HG03159 (cell line): ENCODE measurements at regions not wholly inside any gene's neighbourhood (a gene's known extent, or its start where the extent isn't known, plus 50 kb on each side); places are given as distances from the start of the nearest gene placed in this dataset.
"Not testable (repeated sequence)": the region's sequence is repeated elsewhere in the genome, so short reads cannot be mapped to it uniquely, and the experiment has no call there.

Source experiments
- ATAC-seq: cut with Tn5 transposase; IDR thresholded peaks from one replicate; pipeline ENCODE4 v1.9.1; 2021; ENCODE audit warnings: mild to moderate bottlenecking, moderate library complexity; ENCODE audit not compliant: unreplicated experiment

DNA sequence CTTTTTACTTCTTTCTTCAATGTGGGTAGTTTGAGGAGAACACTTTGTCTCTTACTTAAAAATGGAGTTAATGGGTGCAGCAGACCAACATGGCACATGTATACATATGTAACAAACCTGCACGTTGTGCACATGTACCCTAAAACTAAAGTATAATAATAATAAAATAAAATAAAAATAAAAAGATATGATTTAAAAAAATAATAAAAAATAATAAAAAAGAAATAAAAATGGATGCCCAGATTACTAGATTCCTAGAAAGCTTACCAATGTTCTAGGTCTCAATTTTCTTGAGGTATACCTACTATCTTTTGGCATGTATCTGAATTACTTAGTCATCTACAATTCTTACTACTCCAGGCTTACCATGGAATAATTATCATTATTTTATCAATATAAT is 2001.6 kb upstream of the CDH9 start:
- no peak for ATAC-seq

GRCh38 chr5:29037716-29038115 is 1999.3 kb upstream of the CDH9 start:
- ATAC-seq, result no peak

DNA sequence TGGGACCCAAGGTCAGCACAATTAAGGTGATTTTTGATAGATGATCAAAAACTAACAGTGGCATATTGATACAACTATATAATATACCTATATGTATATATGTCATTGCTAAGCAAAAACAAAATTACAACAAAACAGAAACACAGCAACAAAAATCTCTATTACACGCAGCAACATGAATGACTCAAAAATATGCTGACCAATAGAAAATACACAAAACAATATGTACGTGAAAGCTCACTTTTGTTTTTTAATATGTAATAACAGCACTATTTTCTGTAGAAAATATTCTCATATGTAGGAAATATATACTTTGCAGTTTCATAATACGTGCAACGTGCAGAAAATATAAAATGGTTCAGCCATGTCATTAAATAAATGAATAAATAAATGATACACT is 1985.7 kb upstream of the CDH9 start:
- ATAC-seq, result no peak

- ATAC-seq, result no peak
These were observed 1985.2 kb upstream of the CDH9 start for GRCh38 chr5:29023541-29023940.

DNA sequence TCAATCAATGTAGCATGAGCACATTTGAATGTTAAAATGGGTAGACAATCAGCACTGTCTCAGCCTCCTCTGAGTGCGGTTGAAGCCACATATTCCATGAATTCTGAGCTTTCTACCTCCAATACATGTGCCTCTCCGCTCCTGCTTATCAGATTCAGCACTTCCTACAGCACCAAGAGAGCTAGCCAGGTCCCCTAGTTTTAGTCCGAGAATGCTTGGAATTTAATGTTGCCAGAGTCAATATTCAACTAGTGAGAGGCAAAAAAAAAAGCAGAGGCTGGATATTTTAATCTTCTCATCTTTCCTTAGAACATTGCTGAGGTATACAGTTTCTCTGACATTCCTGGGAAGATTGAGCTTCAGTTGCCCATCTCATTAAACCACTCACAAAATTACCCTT is 1979.1 kb upstream of the CDH9 start:
- no peak for ATAC-seq

DNA sequence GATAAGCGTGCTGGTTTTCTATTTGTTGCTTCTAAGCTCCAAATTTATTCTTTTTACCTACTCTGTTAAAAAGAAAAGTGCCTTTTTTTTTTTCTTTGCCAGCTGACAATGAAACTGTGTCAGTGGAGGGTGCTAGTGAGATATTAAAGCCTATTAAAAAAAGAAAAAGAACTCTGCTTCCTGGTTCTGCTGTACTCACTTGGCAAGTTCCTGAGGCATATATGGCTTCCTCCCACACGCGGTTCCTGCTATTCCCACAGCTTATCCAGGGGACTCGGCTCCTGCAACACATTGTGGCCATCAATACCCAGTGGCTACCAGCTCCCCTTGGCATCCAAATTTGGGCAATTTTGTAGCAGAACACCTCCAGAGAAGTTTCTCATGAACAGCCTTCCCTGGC is 1977.7 kb upstream of the CDH9 start:
- ATAC-seq, result no peak

DNA sequence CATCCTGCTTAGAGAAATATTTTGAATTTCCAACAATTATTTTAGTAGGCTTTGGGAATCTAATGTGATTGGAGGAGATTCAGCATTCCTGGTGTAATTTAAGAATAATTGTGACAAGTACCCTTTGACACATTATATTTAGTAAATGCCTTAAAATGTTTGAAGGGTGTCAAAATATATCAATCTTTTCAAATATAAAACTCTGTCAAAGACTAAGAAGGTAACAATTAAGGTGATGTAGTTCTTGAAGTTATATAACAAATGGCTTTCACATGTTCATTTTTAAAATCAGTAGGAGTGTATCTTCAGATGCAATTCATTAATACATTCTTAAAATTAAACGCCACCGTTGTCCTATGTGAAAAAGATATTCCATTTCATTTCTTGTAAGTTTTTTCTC is 1977.1 kb upstream of the CDH9 start:
- ATAC-seq, result no peak

GRCh38 chr5:29005386-29005785 is 1967.0 kb upstream of the CDH9 start:
- ATAC-seq, result no peak

DNA sequence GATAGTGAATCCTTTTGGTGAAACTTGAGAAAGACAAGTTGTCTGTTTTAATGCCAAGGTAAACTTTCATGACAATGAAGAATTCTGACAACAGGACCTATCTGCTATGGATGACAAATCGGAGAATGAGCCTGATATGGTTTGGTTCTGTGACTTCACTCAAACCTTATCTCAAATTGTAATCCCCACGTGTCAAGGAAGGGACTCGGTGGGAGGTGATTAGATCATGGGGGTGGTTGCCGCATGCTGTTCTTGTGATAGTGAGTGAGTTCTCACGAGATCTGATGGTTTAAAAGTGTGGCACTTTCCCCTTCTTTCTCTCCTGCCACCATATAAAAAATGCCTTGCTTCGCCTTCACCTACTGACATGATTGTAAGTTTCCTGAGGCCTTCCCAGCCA is 1964.1 kb upstream of the CDH9 start:
- no peak for ATAC-seq

GRCh38 chr5:29001666-29002065 is 1963.3 kb upstream of the CDH9 start:
- no peak for ATAC-seq

- no peak for ATAC-seq
These were observed 1946.3 kb upstream of the CDH9 start for GRCh38 chr5:28984639-28985038.

GRCh38 chr5:28975508-28975907 is 1937.1 kb upstream of the CDH9 start:
- no peak for ATAC-seq

- no peak for ATAC-seq
These were observed 1929.5 kb upstream of the CDH9 start for GRCh38 chr5:28967848-28968247.

- ATAC-seq, result no peak
These were observed 1923.4 kb upstream of the CDH9 start for GRCh38 chr5:28961816-28962215.

GRCh38 chr5:28958581-28958980 is 1920.2 kb upstream of the CDH9 start:
- no peak for ATAC-seq

DNA sequence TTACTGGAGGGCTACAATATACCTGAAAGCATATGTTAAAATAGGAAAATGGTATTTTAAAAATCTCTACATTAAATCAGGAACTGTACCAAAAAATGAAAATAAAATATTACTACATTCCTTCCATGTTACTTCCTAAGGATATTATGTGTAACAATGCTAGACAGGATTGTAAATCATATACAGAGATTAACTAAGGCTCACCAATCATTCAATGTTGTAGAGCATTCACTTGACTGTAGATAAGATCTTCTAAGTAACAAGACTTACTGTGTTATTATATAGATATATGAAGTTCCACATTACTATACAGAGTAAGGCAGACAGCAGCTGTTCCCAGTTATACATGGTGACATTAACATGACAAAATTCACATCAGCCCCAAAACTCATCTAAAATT is 1919.1 kb upstream of the CDH9 start:
- no peak for ATAC-seq

DNA sequence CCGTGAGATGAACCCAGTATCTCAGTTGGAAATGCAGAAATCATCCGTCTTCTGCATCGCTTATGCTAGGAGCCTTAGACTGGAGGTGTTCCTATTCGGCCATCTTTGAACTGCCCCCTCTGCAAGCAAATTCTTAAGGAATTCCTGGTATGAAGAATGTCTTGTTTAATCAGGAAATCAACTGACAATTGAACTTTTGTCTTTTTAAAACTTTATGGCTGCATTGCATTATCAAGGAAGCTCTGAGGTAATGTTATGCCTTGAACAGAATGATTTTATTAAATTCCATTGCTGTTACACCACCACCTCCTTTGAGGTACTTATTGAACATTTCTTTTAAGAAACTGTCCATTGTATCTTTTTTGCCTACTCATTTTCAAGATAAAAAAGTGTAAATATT is 1915.7 kb upstream of the CDH9 start:
- ATAC-seq, result no peak

- ATAC-seq, result no peak
These were observed 1909.5 kb upstream of the CDH9 start for GRCh38 chr5:28947865-28948264.

DNA sequence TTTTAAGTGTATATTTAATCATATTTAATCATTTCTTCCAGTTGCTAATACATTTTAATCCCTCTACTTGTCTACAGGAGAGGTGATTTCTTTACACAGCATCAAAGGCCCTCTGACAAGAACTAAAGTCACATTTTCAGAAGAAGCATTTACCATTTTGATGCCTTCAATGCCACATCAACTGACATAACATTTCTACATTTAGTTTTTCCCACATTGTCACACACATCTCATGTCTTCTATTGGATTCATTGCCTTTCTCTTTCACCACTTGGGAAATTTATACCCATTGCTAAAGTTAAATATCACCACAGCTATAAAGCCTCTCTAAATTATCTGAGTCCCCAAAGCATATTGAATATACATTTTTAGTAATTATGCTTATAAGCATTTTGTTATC is 1907.5 kb upstream of the CDH9 start:
- no peak for ATAC-seq

DNA sequence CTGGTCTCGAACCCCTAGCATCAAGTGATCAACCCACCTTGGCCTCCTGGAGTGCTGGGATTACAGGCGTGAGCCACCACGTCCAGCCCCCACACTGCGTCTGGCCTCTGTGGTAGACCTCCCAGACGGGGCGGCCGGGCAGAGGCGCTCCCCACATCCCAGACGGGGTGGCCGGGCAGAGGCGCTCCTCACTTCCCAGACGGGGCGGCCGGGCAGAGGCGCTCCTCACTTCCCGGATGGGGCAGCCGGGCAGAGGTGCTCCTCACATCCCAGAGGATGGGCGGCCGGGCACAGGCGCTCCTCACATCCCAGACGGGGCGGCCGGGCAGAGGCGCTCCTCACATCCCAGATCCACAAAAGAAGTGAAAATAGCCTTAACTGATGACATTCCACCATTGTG is 1891.0 kb upstream of the CDH9 start:
- ATAC-seq, result not testable (repeated sequence)

GRCh38 chr5:28928327-28928790 is 1890.0 kb upstream of the CDH9 start:
- not testable (repeated sequence) for ATAC-seq

- ATAC-seq, result no peak
These were observed 1889.4 kb upstream of the CDH9 start for GRCh38 chr5:28927559-28928326.

DNA sequence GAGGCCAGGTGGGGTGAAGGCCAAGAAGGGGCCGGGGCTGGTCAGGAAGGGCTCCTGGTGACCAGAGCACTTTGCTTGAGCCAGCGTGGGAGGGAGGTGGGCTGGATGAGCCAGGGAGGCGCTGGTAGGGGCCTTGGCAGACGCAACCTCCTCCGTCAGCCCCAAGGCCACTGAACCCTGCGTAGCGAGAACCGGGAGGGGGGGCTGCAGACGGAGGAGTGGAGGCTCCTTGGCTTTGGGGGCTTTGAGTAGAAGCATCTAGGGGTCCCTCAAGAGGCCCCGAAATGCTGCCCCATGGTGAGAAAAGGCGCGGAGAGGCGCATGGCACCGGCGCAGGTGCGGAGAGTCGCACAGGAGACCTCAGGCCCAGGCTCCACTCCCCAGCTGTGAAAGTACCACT is 1888.0 kb upstream of the CDH9 start:
- no peak for ATAC-seq
